Erythroblast (primary cell): ENCODE measurements at regions not wholly inside any gene's neighbourhood (a gene's known extent, or its start where the extent isn't known, plus 50 kb on each side); places are given as distances from the start of the nearest gene placed in this dataset.

ENCODE experiments used
- GATA1 ChIP-seq: IDR thresholded peaks from 2 replicates; pipeline ENCODE4 v1.6.1; 2011; ENCODE audit warnings: low read depth, mild to moderate bottlenecking, control low read depth, low read length, moderate library complexity
- POLR2A ChIP-seq: IDR thresholded peaks from 2 replicates; pipeline ENCODE4 v1.6.1; 2011; ENCODE audit warnings: mild to moderate bottlenecking, low read length

DNA sequence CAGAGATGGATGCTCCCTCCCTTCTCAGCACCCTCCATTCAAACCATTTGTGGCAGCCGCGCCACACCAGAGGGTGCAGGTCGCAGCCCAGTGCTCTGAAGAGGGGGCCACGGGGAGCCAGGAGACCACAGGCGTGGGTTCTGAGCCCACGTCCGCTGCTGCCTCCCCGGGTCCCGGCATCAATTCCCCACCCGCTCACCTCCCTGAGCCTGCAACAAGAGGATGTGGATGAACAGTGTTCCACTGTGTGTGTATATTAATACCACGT is 120.1 kb upstream of the VSTM2B start:
- TF ChIP-seq POLR2A (no peak), GATA1 (no peak)
